Hepatocyte (in vitro differentiated cells): ENCODE measurements at regions not wholly inside any gene's neighbourhood (a gene's known extent, or its start where the extent isn't known, plus 50 kb on each side); places are given as distances from the start of the nearest gene placed in this dataset.

Experiments
- EZH2 ChIP-seq: fragments of 200-600 bp; sonication (generic); IDR thresholded peaks from 2 replicates; pipeline ENCODE4 v1.6.1; 2016; ENCODE audit warnings: antibody characterized with exemption, mild to moderate bottlenecking, borderline replicate concordance
- EZH2phosphoT487 ChIP-seq: fragments of 200-600 bp; sonication (generic); IDR thresholded peaks from one replicate; pipeline ENCODE4 v1.6.1; 2018; ENCODE audit warnings: antibody characterized with exemption, mild to moderate bottlenecking, low read depth, moderate library complexity; ENCODE audit not compliant: unreplicated experiment, severe bottlenecking
- TF ChIP-seq, protein P1 (sequence below): fragments of 200-600 bp; sonication (generic); IDR thresholded peaks from 2 replicates; pipeline ENCODE4 v1.5.1; 2016; ENCODE audit warnings: antibody characterized with exemption, mild to moderate bottlenecking; ENCODE audit not compliant: poor library complexity

DNA sequence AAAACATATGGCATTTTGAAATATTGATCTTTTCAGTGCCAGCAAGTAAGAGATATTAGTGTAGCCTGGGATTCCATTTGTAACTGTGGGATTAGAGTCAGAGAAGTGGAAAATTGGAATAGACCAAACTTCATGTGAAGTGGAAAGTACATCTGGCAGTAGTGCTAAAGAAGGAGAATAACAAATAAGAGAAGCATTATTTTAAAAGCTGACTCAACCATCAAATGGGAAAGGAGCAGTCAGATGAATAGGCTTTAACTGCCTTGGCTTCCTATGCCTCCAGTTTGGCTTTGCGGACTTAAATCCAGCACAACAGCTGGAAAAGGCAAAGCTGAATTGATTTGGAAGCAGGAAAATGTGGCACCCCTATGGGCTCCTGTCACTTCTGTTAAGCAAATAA lies 623.1 kb downstream of the TSN start:
- TF ChIP-seq, protein P1, sequence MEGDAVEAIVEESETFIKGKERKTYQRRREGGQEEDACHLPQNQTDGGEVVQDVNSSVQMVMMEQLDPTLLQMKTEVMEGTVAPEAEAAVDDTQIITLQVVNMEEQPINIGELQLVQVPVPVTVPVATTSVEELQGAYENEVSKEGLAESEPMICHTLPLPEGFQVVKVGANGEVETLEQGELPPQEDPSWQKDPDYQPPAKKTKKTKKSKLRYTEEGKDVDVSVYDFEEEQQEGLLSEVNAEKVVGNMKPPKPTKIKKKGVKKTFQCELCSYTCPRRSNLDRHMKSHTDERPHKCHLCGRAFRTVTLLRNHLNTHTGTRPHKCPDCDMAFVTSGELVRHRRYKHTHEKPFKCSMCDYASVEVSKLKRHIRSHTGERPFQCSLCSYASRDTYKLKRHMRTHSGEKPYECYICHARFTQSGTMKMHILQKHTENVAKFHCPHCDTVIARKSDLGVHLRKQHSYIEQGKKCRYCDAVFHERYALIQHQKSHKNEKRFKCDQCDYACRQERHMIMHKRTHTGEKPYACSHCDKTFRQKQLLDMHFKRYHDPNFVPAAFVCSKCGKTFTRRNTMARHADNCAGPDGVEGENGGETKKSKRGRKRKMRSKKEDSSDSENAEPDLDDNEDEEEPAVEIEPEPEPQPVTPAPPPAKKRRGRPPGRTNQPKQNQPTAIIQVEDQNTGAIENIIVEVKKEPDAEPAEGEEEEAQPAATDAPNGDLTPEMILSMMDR: no peak
- TF ChIP-seq EZH2phosphoT487 (no peak), EZH2 (no peak)
